H1 (cell line): ENCODE measurements at regions not wholly inside any gene's neighbourhood (a gene's known extent, or its start where the extent isn't known, plus 50 kb on each side); places are given as distances from the start of the nearest gene placed in this dataset.

Experiments used
- CHD2 ChIP-seq: IDR thresholded peaks from 2 replicates; pipeline ENCODE4 v1.6.1; 2012; ENCODE audit warnings: low read length, improper control_type of control experiment
- JUN ChIP-seq: IDR thresholded peaks from 2 replicates; pipeline ENCODE4 v1.6.1; 2011; ENCODE audit warnings: low read depth, mild to moderate bottlenecking, improper control_type of control experiment, low read length

GRCh38 chr14:85438001-85438400, 91.9 kb upstream of the FLRT2 start (continued):
- TF ChIP-seq JUN (no peak), CHD2 (no peak)
